HCT116 (cell line): ENCODE measurements at regions not wholly inside any gene's neighbourhood (a gene's known extent, or its start where the extent isn't known, plus 50 kb on each side); places are given as distances from the start of the nearest gene placed in this dataset.
"Not testable (repeated sequence)": the region's sequence is repeated elsewhere in the genome, so short reads cannot be mapped to it uniquely, and the experiment has no call there.

ENCODE experiments used
- ATAC-seq: fragments of 200-7000 bp; cut with Tn5 transposase; 2 replicates; pipeline ENCODE4 v1.9.1; 2020; ENCODE audit warnings: mild to moderate bottlenecking, moderate library complexity
- BruUV-seq: library from RNA; stranded (reverse); fragments of 400-500 nt; replicated peaks from 2 replicates; lab custom pipeline; 2021; lab: Mats Ljungman, UMichigan
- CTCF ChIA-PET: fragments of 300-600 bp; sonication (Branson Sonifier 250); formaldehyde crosslinking; loops from one replicate; lab custom pipeline; 2021; ENCODE audit warnings: antibody characterized with exemption; lab: Charles Lee
- POLR2A ChIA-PET: fragments of 300-600, 350-600 bp; sonication (Branson Sonifier 250); formaldehyde crosslinking; loops from one replicate; lab custom pipeline; 2021; ENCODE audit warnings: antibody characterized with exemption; lab: Charles Lee
- RAD21 ChIA-PET, 2 experiments: fragments of 300-600 bp; sonication (Branson Sonifier 250); formaldehyde crosslinking; loops; one replicate each; lab custom pipeline; 2023; ENCODE audit warnings: low total read pairs in 2 of 2; ENCODE audit not compliant: uncharacterized antibody in 2 of 2, unreplicated experiment in 2 of 2, low non-redundant PET in 1 of 2; lab: Charles Lee
- DNase-seq: peaks from one replicate; pipeline ENCODE4 v3.0.0-alpha.2; 2010; ENCODE audit warnings: low read depth, low spot score
- H2AFZ ChIP-seq: fragments of 200-600 bp; shearing (Covaris generic), sonication (generic); 2 replicates; pipeline ENCODE4 v1.6.1; 2017; ENCODE audit warnings: low read depth, mixed run types, mixed read lengths, antibody characterized with exemption, low read length; ENCODE audit not compliant: poor library complexity, severe bottlenecking
- H3K27ac ChIP-seq: 2 replicates; pipeline ENCODE4 v1.5.1; 2012; ENCODE audit warnings: low read depth, low read length
- H3K27me3 ChIP-seq: fragments of 200-600 bp; sonication (generic); 2 replicates; pipeline ENCODE4 v1.6.1; 2016; ENCODE audit warnings: mixed run types, low read length, mixed read lengths; ENCODE audit not compliant: insufficient read depth
- H3K36me3 ChIP-seq, 2 experiments: fragments of 200-500 bp in 1 of 2; fragments of 200-600 bp in 1 of 2; sonication (Bioruptor generic) in 1 of 2; sonication (generic) in 1 of 2; 2 replicates each; pipeline versions ENCODE4 v1.5.1 to v1.6.1; 2014 to 2016; ENCODE audit warnings: low read length in 2 of 2, inconsistent platforms in 1 of 2, mixed read lengths in 1 of 2, mixed run types in 1 of 2; ENCODE audit not compliant: insufficient read depth in 2 of 2, control insufficient read depth in 1 of 2
- H3K4me1 ChIP-seq, 2 experiments: fragments of 200-600 bp in 1 of 2; sonication (generic) in 1 of 2; 2 replicates each; pipeline versions ENCODE4 v1.5.1 to v1.6.1; 2012 to 2017; ENCODE audit warnings: low read length in 2 of 2, inconsistent platforms in 1 of 2, mild to moderate bottlenecking in 1 of 2, mixed read lengths in 1 of 2, mixed run types in 1 of 2, moderate library complexity in 1 of 2; ENCODE audit not compliant: insufficient read depth in 2 of 2, control insufficient read depth in 1 of 2
- H3K4me2 ChIP-seq: fragments of 200-600 bp; sonication (generic); 2 replicates; pipeline ENCODE4 v1.6.1; 2017; ENCODE audit warnings: mixed run types, low read length, mixed read lengths
- H3K4me3 ChIP-seq, 2 experiments: fragments of 200-600 bp in 1 of 2; sonication (generic) in 1 of 2; replicated peaks in 1 of 2; 2 replicates each; pipeline ENCODE4 v1.5.1; 2011 to 2016; ENCODE audit warnings: low read length in 2 of 2, control low read depth in 1 of 2, low read depth in 1 of 2, mild to moderate bottlenecking in 1 of 2, mixed read lengths in 1 of 2, mixed run types in 1 of 2
- H3K79me2 ChIP-seq: fragments of 200-600 bp; sonication (generic); 2 replicates; pipeline ENCODE4 v1.6.1; 2017; ENCODE audit warnings: mild to moderate bottlenecking, mixed run types, low read length, moderate library complexity, mixed read lengths; ENCODE audit not compliant: insufficient read depth
- H3K9ac ChIP-seq: fragments of 200-600 bp; sonication (generic); 2 replicates; pipeline ENCODE4 v1.6.1; 2016; ENCODE audit warnings: low read length, mixed read lengths
- H3K9me2 ChIP-seq: fragments of 200-600 bp; sonication (generic), shearing (Covaris generic); 2 replicates; pipeline ENCODE4 v1.6.1; 2017; ENCODE audit warnings: mixed run types, mild to moderate bottlenecking, moderate library complexity; ENCODE audit not compliant: insufficient read depth
- H3K9me3 ChIP-seq, 2 experiments: fragments of 200-500 bp in 1 of 2; fragments of 200-600 bp in 1 of 2; sonication (Bioruptor generic) in 1 of 2; sonication (generic) in 1 of 2; 2 replicates each; pipeline ENCODE4 v1.6.1; 2014 to 2017; ENCODE audit warnings: low read length in 2 of 2, mixed read lengths in 2 of 2, inconsistent platforms in 1 of 2, low read depth in 1 of 2, mild to moderate bottlenecking in 1 of 2, mixed run types in 1 of 2, moderate library complexity in 1 of 2; ENCODE audit not compliant: control insufficient read depth in 1 of 2, insufficient read depth in 1 of 2
- H4K20me1 ChIP-seq: fragments of 200-600 bp; sonication (generic), shearing (Covaris generic); 2 replicates; pipeline ENCODE4 v1.6.1; 2017; ENCODE audit warnings: mixed run types, mild to moderate bottlenecking, moderate library complexity; ENCODE audit not compliant: insufficient read depth
- CBX3 ChIP-seq: IDR thresholded peaks from 2 replicates; pipeline ENCODE4 v1.6.1; 2012; ENCODE audit warnings: low read depth
- RAD21 ChIP-seq: IDR thresholded peaks from 2 replicates; pipeline ENCODE4 v1.6.1; 2012; ENCODE audit warnings: low read depth, mild to moderate bottlenecking
- intact Hi-C: fragments of 100-400 bp; cut with micrococcal nuclease; formaldehyde crosslinking; loops from 2 replicates; pipeline ENCODE4 v1.10.0; 2022
- TF ChIP-seq, protein P1 (sequence below), 3 experiments: fragments of 200-600 bp in 1 of 3; sonication (generic) in 1 of 3; IDR thresholded peaks in 2 of 3; conservative IDR thresholded peaks in 1 of 3; 2 replicates each; pipeline ENCODE4 v1.5.1; 2012 to 2017; ENCODE audit warnings: low read depth in 2 of 3, low read length in 2 of 3, antibody characterized with exemption in 1 of 3, borderline replicate concordance in 1 of 3, control low read depth in 1 of 3, mild to moderate bottlenecking in 1 of 3, mixed read lengths in 1 of 3, mixed run types in 1 of 3, moderate library complexity in 1 of 3; ENCODE audit not compliant: insufficient read depth in 1 of 3

DNA sequence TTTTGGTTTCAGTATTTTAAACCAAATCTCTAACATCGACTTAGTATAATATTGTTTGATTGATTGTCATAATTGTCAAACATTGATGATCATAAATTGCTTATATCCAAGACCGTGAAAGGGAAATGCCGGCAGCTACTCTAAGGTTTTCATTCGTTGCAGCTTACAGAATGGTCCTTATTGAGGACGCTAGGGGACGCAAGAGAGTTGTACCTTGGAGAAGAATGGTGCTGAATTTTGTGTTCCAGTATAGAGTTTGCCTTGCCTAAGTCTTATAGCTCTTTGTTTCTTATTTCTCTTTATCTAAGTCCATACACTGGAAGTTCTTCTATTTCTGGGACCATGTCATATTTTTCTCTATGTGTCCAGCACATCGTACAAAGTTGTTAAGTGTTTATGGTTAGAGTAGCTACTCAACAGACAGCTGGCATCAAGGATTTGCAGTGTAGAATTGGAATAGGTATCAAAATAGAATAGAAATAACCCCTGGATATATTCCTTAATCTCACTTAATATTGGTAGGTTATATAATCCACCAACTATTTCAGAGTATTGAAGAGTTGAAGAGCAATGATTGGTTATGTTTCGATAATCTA, 67.4 kb upstream of the GPR39 start:
- ChIA-PET CTCF (interaction anchor here (0.7 to 1.5 kb wide), 9 partner anchors 20 to 822 kb away, joined by 3 to 20 read pairs (median 3); partner anchors contain the start of gene GPR39), RAD21 (interaction anchor here in 1 of 2 experiments (0.9 kb wide), 1 partner anchor 100 kb away, joined by 3 read pairs; no protein-coding TSS in a partner anchor)
- POLR2A ChIA-PET, H3K9ac ChIP-seq, H3K9me3 ChIP-seq, H4K20me1 ChIP-seq, H3K27ac ChIP-seq, H3K4me3 ChIP-seq, H3K79me2 ChIP-seq, H3K4me2 ChIP-seq, ATAC-seq, H3K4me1 ChIP-seq, BruUV-seq, H3K36me3 ChIP-seq, H3K9me2 ChIP-seq, H3K27me3 ChIP-seq: not testable (repeated sequence)
- peak overlapping the region; percentile 22 for H2AFZ ChIP-seq
- intact Hi-C loops = loop anchor here (1.0 to 2.0 kb wide), 3 partner anchors 68 to 822 kb away; partner anchors contain the start of gene GPR39
- TF ChIP-seq, protein P1, sequence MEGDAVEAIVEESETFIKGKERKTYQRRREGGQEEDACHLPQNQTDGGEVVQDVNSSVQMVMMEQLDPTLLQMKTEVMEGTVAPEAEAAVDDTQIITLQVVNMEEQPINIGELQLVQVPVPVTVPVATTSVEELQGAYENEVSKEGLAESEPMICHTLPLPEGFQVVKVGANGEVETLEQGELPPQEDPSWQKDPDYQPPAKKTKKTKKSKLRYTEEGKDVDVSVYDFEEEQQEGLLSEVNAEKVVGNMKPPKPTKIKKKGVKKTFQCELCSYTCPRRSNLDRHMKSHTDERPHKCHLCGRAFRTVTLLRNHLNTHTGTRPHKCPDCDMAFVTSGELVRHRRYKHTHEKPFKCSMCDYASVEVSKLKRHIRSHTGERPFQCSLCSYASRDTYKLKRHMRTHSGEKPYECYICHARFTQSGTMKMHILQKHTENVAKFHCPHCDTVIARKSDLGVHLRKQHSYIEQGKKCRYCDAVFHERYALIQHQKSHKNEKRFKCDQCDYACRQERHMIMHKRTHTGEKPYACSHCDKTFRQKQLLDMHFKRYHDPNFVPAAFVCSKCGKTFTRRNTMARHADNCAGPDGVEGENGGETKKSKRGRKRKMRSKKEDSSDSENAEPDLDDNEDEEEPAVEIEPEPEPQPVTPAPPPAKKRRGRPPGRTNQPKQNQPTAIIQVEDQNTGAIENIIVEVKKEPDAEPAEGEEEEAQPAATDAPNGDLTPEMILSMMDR (IDR thresholded peaks at IDR 0.05 in 2 of 3, conservative IDR thresholded peaks at IDR 0.05 in 1 of 3; ENCODE audit: borderline replicate concordance in 1 of 3, insufficient read depth in 1 of 3, low read depth in 2 of 3, low read length in 2 of 3) = peak; percentile 51 to 68 (median 65); a peak in 5 of 6 replicates
- TF ChIP-seq CBX3 (peak; percentile 46; the same call in 1 of the 2 replicates), RAD21 (peak; percentile 76)
- peak; percentile 38 for DNase-seq

DNA sequence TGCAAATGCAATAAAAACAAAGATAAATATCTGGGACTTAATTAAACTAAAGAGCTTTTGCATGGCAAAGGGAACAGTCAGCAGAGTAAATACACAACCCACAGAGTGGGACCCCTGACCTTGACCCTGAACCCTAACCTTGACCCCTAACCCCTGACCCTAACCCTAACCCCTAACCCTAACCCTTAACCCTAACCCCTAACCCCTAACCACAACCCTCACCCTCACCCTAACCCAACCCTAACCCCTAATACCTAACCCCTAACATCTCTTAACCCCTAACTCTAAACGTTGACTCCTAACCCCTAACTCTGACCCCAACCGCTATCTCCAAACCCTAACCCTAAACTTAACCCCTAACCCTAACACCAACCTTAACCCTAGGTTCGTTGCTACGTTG, 64.9 kb upstream of the GPR39 start:
- H3K4me2 ChIP-seq, intact Hi-C loops, CTCF ChIA-PET: not testable (repeated sequence)

More for the DNA sequence above, 64.9 kb upstream of the GPR39 start:
- RAD21 ChIA-PET, H4K20me1 ChIP-seq, H2AFZ ChIP-seq, H3K79me2 ChIP-seq, H3K9me3 ChIP-seq, H3K36me3 ChIP-seq, H3K4me3 ChIP-seq, ATAC-seq, POLR2A ChIA-PET, H3K9me2 ChIP-seq, H3K9ac ChIP-seq, DNase-seq, BruUV-seq, H3K27me3 ChIP-seq, H3K4me1 ChIP-seq, H3K27ac ChIP-seq: not testable (repeated sequence)
